SH-SY5Y (cell line): ENCODE measurements at regions not wholly inside any gene's neighbourhood (a gene's known extent, or its start where the extent isn't known, plus 50 kb on each side); places are given as distances from the start of the nearest gene placed in this dataset.
A peak's percentile ranks its signal among the peaks of the same experiment; 100 is the strongest.

Experiments
- GATA2 ChIP-seq: IDR thresholded peaks from 2 replicates; pipeline ENCODE4 v1.6.1; 2011; ENCODE audit warnings: mild to moderate bottlenecking, low read depth, low read length
- GATA3 ChIP-seq: IDR thresholded peaks from 2 replicates; pipeline ENCODE4 v1.6.1; 2011; ENCODE audit warnings: low read depth, mild to moderate bottlenecking, low read length, moderate library complexity

- TF ChIP-seq GATA2 (no peak), GATA3 (no peak)
These were observed 176.3 kb upstream of the ZNF32 start for GRCh38 chr10:43824934-43825333.

- TF ChIP-seq GATA3, result no peak
- no peak for TF ChIP-seq GATA2
These were observed 174.2 kb upstream of the ZNF32 start for GRCh38 chr10:43822631-43823580.

DNA sequence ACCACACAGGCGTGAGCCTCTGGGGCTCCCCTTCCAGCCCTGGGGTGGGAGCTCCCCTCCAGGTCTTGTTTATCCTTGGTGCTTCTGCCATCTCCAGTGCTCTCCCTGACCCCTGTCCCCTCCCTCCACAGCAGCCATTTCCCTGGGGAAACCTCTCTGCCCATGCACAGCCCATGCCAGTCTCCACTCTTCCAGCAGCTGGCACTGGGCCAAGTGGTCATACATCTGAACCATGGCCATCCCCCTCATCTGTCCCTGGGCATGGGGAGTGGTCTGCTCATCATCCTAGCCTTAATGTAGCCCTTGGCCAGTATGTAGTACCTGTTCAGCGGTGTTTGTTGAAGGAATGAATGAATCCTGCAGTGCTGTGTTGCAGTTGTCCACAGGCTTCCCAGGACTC lies 172.4 kb upstream of the ZNF32 start:
- TF ChIP-seq GATA3 (no peak), GATA2 (no peak)

- no peak for TF ChIP-seq GATA2
- no peak for TF ChIP-seq GATA3
These were observed 172.0 kb upstream of the ZNF32 start for GRCh38 chr10:43820663-43821062.

DNA sequence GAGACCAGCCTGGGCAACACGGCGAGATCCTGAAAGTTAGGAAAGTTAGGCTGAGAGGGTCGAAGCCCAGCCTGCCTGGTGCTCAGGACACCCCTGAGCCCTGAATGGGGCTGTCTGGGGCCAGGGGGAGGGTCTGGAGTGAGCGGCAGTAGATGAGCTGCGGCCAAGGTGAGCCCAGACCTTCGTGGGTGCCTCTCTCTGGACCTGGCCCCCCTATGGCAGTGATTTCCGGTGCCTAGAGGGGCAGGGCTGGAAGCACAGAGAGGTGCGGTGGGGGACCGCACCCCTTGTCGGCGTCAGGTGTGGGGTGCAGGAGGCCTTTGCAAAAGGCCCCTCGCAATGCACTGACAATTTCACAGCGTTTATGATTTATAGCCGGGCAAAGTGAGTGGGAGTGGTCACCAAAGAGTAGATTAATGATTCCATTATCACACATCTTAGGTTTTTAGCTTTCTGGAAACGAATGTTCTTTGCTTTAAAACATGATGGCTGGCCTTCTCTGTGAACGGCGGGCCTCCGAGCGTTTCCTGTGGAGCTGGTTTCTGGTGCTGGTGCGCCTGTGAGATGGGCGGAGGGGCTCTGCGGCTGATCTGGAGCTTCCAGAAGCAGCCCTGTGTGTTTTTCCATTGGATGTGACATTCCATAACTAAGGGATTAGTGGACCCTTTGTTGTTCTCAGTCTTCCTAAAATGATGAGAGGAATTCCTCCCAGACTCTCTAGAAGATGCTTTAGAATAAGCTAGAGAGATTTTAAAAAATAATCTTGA lies 171.0 kb upstream of the ZNF32 start:
- TF ChIP-seq GATA3 (no peak), GATA2 (no peak)

- TF ChIP-seq GATA3, result no peak
- no peak for TF ChIP-seq GATA2
These were observed 170.0 kb upstream of the ZNF32 start for GRCh38 chr10:43818687-43819086.

- TF ChIP-seq GATA2 (no peak), GATA3 (no peak)
These were observed 168.7 kb upstream of the ZNF32 start for GRCh38 chr10:43817368-43817767.

GRCh38 chr10:43816351-43817321 lies 168.0 kb upstream of the ZNF32 start:
- TF ChIP-seq GATA2 (peak; percentile 52; the same call in 1 of the 2 replicates), GATA3 (no peak)

GRCh38 chr10:43815181-43815885 lies 166.7 kb upstream of the ZNF32 start:
- TF ChIP-seq GATA2 (no peak), GATA3 (no peak)

GRCh38 chr10:43814663-43815062 lies 166.0 kb upstream of the ZNF32 start:
- no peak for TF ChIP-seq GATA3
- no peak for TF ChIP-seq GATA2

DNA sequence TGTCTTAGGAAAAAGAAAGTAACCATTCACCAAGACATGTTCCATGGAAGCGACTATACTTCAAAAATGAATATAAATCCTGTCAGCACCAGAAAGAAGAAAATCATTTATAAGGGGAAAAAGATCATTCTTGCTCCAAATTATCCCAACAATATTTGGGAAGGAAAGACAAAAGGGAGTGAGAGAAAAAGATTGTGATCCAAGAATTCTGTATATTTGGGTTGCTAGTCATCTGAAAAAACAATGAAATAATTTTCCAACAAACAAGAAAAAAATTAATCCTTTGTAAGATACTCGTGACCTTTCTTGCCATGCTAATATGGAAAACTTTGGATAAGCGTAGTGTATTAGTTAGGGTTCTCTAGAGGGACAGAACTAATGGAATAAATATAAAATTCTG lies 163.2 kb upstream of the ZNF32 start:
- TF ChIP-seq GATA3 (no peak), GATA2 (no peak)

GRCh38 chr10:43809211-43809930 lies 160.7 kb upstream of the ZNF32 start:
- TF ChIP-seq GATA2 (no peak), GATA3 (no peak)

DNA sequence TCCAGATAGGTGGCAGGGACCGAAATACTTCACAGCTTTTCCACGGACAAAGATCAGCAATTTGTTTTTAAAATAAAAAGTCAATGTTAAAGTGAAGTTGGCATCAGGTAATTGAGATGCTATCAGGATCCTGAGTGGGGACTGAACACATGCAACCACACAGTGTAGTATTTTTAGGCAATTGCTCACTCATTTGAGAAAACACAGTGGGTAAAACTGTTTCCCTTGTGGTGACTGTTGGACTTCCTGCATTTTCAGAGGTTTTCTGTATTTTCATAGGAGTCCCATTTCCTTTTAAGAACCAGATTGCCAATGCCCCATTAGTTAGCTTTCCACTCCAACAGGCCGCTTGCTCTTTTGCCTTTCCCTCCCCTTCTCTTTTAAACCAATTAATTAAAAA lies 159.5 kb upstream of the ZNF32 start:
- TF ChIP-seq GATA3, result no peak
- no peak for TF ChIP-seq GATA2
